Trophoblast cell (in vitro differentiated cells and primary cell): ENCODE measurements at regions not wholly inside any gene's neighbourhood (a gene's known extent, or its start where the extent isn't known, plus 50 kb on each side); places are given as distances from the start of the nearest gene placed in this dataset.

Experiments used
- DNase-seq, 2 donors: peaks; one replicate each; pipeline ENCODE4 v3.0.0-alpha.2; 2016
- H2AFZ ChIP-seq: 2 replicates; pipeline ENCODE4 v1.6.1; 2013; ENCODE audit warnings: low read length, moderate library complexity, mild to moderate bottlenecking; ENCODE audit not compliant: insufficient read depth, poor library complexity
- H2AK5ac ChIP-seq: 2 replicates; pipeline ENCODE4 v1.6.1; 2013; ENCODE audit warnings: mild to moderate bottlenecking, low read length
- H2BK120ac ChIP-seq: 2 replicates; pipeline ENCODE4 v1.6.1; 2013; ENCODE audit warnings: low read length, mild to moderate bottlenecking, moderate library complexity; ENCODE audit not compliant: insufficient read depth, poor library complexity
- H2BK12ac ChIP-seq: 2 replicates; pipeline ENCODE4 v1.6.1; 2013; ENCODE audit warnings: mild to moderate bottlenecking, low read length, moderate library complexity
- H2BK5ac ChIP-seq: 2 replicates; pipeline ENCODE4 v1.6.1; 2013; ENCODE audit warnings: low read length, low read depth, moderate library complexity, mild to moderate bottlenecking; ENCODE audit not compliant: poor library complexity
- H3K14ac ChIP-seq: 2 replicates; pipeline ENCODE4 v1.6.1; 2013; ENCODE audit warnings: mild to moderate bottlenecking, low read length
- H3K18ac ChIP-seq: 2 replicates; pipeline ENCODE4 v1.6.1; 2013; ENCODE audit warnings: mild to moderate bottlenecking, low read length
- H3K23ac ChIP-seq: 2 replicates; pipeline ENCODE4 v1.6.1; 2013; ENCODE audit warnings: low read length
- H3K27ac ChIP-seq: 2 replicates; pipeline ENCODE4 v1.5.1; 2013; ENCODE audit warnings: low read depth, mild to moderate bottlenecking, inconsistent platforms, low read length, moderate library complexity
- H3K27me3 ChIP-seq: 2 replicates; pipeline ENCODE4 v1.6.1; 2013; ENCODE audit warnings: inconsistent platforms, mild to moderate bottlenecking, low read length, moderate library complexity; ENCODE audit not compliant: insufficient read depth
- H3K36me3 ChIP-seq, 2 experiments: 1 replicate in 1 of 2; 2 replicates in 1 of 2; pipeline ENCODE4 v1.6.1; 2013; ENCODE audit warnings: low read length in 2 of 2, mild to moderate bottlenecking in 2 of 2, moderate library complexity in 1 of 2; ENCODE audit not compliant: insufficient read depth in 2 of 2, control insufficient read depth in 1 of 2
- H3K4ac ChIP-seq: 2 replicates; pipeline ENCODE4 v1.6.1; 2013; ENCODE audit warnings: low read depth, mild to moderate bottlenecking, low read length, moderate library complexity
- H3K4me1 ChIP-seq, 2 experiments: 1 replicate in 1 of 2; 2 replicates in 1 of 2; pipeline ENCODE4 v1.6.1; 2013; ENCODE audit warnings: low read length in 2 of 2, mild to moderate bottlenecking in 2 of 2, moderate library complexity in 1 of 2; ENCODE audit not compliant: insufficient read depth in 2 of 2, control insufficient read depth in 1 of 2
- H3K4me2 ChIP-seq: 2 replicates; pipeline ENCODE4 v1.6.1; 2013; ENCODE audit warnings: inconsistent platforms, mild to moderate bottlenecking, low read length, moderate library complexity
- H3K4me3 ChIP-seq: 2 replicates; pipeline ENCODE4 v1.5.1; 2013; ENCODE audit warnings: mild to moderate bottlenecking, low read depth, low read length, inconsistent platforms
- H3K79me1 ChIP-seq: one replicate; pipeline ENCODE4 v1.6.1; 2013; ENCODE audit warnings: low read length
- H3K79me2 ChIP-seq: 2 replicates; pipeline ENCODE4 v1.6.1; 2013; ENCODE audit warnings: low read length, mild to moderate bottlenecking; ENCODE audit not compliant: control insufficient read depth, insufficient read depth, poor library complexity
- H3K9ac ChIP-seq: 2 replicates; pipeline ENCODE4 v1.6.1; 2013; ENCODE audit warnings: mild to moderate bottlenecking, low read length
- H3K9me3 ChIP-seq: 2 replicates; pipeline ENCODE4 v1.6.1; 2013; ENCODE audit warnings: low read depth, mild to moderate bottlenecking, control low read depth, inconsistent platforms, low read length; ENCODE audit not compliant: insufficient read depth
- H4K12ac ChIP-seq: 2 replicates; pipeline ENCODE4 v1.6.1; 2013; ENCODE audit warnings: low read depth, mild to moderate bottlenecking, low read length, moderate library complexity
- H4K8ac ChIP-seq: 2 replicates; pipeline ENCODE4 v1.6.1; 2013; ENCODE audit warnings: low read depth, mild to moderate bottlenecking, low read length, moderate library complexity
- H4K91ac ChIP-seq: one replicate; pipeline ENCODE4 v1.6.1; 2013; ENCODE audit warnings: low read depth, mild to moderate bottlenecking, low read length, moderate library complexity
- WGBS: extraction: QIAGEN DNeasy Blood & Tissue Kit; methylation state at CpG from one replicate; pipeline ENCODE4 v1.1.7; 2013; ENCODE audit warnings: missing lambda C conversion rate; ENCODE audit not compliant: insufficient read length, insufficient coverage; ENCODE audit errors: extremely low coverage; 5-methylcytosine and 5-hydroxymethylcytosine counted together

DNA sequence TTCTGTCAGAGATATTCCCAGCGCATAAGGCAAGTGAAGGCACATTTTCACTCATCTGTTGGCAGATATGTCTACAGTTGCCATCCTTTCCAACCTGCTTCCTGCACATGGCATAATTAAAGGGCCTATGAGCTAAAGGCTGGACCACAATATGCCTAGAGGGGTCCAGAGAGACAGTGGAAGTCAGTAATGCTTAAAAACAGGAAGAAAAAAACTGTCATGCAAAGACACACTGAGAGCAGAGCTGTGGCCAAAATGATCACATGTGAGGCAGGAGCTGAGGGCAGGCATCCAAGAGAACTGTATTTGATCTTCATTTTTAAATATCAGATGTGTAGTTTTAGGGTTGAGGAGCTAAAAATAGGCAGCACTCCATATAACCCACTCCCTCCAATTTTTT, 125.0 kb upstream of the BACH2 start:
- Histone ChIP-seq H4K91ac (no peak overlapping the region), H3K4me1 (no peaks in the 10 kb centered on the region), H2BK120ac (no peak overlapping the region), H3K4ac (no peak overlapping the region), H3K27me3 (no peaks in the 10 kb centered on the region), H2AFZ (no peak overlapping the region), H2BK5ac (no peak overlapping the region), H3K18ac (no peak overlapping the region), H4K12ac (no peak overlapping the region), H3K79me2 (no peaks in the 10 kb centered on the region), H3K14ac (no peak overlapping the region), H3K9ac (no peak overlapping the region), H3K23ac (no peak overlapping the region), H3K27ac (no peak overlapping the region), H3K4me3 (no peak overlapping the region), H4K8ac (no peak overlapping the region), H2BK12ac (no peak overlapping the region), H3K4me2 (no peak overlapping the region), H3K9me3 (no peaks in the 10 kb centered on the region), H2AK5ac (no peak overlapping the region), H3K36me3 (no peaks in the 10 kb centered on the region), H3K79me1 (no peaks in the 10 kb centered on the region)
- no peak for DNase-seq
- no CpG with 5 or more reads among the region's 1 CpG for WGBS

DNA sequence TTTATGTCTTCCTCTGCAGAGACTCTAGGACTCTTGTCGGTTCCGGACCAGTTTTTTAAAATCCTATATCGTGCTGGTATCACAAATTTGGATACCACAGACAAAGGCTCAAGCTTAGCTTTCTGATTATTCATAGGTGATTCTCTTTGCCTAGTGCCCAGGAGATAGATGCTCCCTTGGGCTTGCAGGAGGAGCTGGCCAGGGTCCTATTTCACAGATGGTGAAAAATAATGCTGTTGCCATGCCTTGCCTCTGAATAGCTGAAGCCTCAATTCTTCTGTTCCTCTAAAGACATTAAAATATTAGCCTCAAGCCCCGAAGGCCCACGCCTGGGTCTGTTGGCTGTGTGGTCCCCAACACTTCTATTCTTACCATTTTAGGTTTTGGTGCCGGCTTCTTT, 123.9 kb upstream of the BACH2 start:
- H3K79me2 ChIP-seq = no peaks in the 10 kb centered on the region
- no peak overlapping the region for H4K8ac ChIP-seq
- H3K27me3 ChIP-seq = no peaks in the 10 kb centered on the region
- H2BK120ac ChIP-seq = no peak overlapping the region
- H2BK12ac ChIP-seq = no peak overlapping the region
- no peak overlapping the region for H3K14ac ChIP-seq
- H3K27ac ChIP-seq = no peak overlapping the region
- H3K79me1 ChIP-seq = no peaks in the 10 kb centered on the region
- H3K9ac ChIP-seq = no peak overlapping the region
- H3K4me2 ChIP-seq = no peak overlapping the region
- H3K4ac ChIP-seq = no peak overlapping the region
- no peak overlapping the region for H3K23ac ChIP-seq
- no peaks in the 10 kb centered on the region for H3K36me3 ChIP-seq
- no peak overlapping the region for H3K4me3 ChIP-seq
- H2AFZ ChIP-seq = no peak overlapping the region
- H2AK5ac ChIP-seq = no peak overlapping the region
- no peak for DNase-seq
- no peak overlapping the region for H4K12ac ChIP-seq
- H3K18ac ChIP-seq = no peak overlapping the region
- H4K91ac ChIP-seq = no peak overlapping the region
- no CpG with 5 or more reads among the region's 6 CpGs for WGBS
- H3K4me1 ChIP-seq = no peaks in the 10 kb centered on the region
- H3K9me3 ChIP-seq = no peaks in the 10 kb centered on the region
- no peak overlapping the region for H2BK5ac ChIP-seq

DNA sequence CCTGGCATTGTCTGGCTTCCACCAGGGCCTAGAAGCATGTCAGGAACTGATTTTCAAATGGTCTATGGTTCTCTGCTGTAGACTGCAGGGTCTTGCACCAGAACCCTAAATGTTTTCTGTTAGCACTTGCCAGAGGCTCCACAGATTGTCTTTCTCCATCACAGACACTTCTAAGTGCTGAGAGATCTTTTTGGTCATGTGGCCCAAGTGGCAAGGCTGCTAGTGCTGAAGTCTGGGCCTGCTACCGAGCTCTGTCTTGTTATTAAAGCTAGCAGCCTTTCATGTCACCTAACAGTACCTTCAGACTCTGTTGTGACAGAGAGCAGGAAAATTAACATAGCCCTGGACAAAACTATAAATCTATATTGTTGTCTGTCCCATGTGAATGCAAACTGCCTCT, 120.7 kb upstream of the BACH2 start:
- H3K4me2 ChIP-seq = no peak overlapping the region
- no peak overlapping the region for H3K9ac ChIP-seq
- H3K9me3 ChIP-seq = peaks cover 1% of the 10 kb centered on the region
- H2AK5ac ChIP-seq = no peak overlapping the region
- H3K27me3 ChIP-seq = no peaks in the 10 kb centered on the region
- no peak overlapping the region for H2BK5ac ChIP-seq
- H2BK120ac ChIP-seq = no peak overlapping the region
- H3K23ac ChIP-seq = no peak overlapping the region
- DNase-seq = no peak
- no peaks in the 10 kb centered on the region for H3K79me2 ChIP-seq
- peaks cover 0 to 10% of the 10 kb centered on the region in 2 experiments for H3K4me1 ChIP-seq
- H3K79me1 ChIP-seq = no peaks in the 10 kb centered on the region
- H2AFZ ChIP-seq = no peak overlapping the region
- H3K4me3 ChIP-seq = no peak overlapping the region
- H4K91ac ChIP-seq = no peak overlapping the region
- no peak overlapping the region for H3K4ac ChIP-seq
- no peaks in the 10 kb centered on the region for H3K36me3 ChIP-seq
- H3K18ac ChIP-seq = no peak overlapping the region
- no peak overlapping the region for H4K12ac ChIP-seq
- no peak overlapping the region for H3K27ac ChIP-seq
- no peak overlapping the region for H2BK12ac ChIP-seq
- no peak overlapping the region for H3K14ac ChIP-seq
- H4K8ac ChIP-seq = no peak overlapping the region
- WGBS = no CpG with 5 or more reads among the region's 1 CpG

GRCh38 chr6:90416322-90416721, 119.7 kb upstream of the BACH2 start:
- H3K79me1 ChIP-seq = no peaks in the 10 kb centered on the region
- no peak overlapping the region for H2BK5ac ChIP-seq
- H3K4me3 ChIP-seq = no peak overlapping the region
- H4K8ac ChIP-seq = no peak overlapping the region
- H3K27me3 ChIP-seq = no peaks in the 10 kb centered on the region
- no peak overlapping the region for H4K91ac ChIP-seq
- H3K4me1 ChIP-seq = peaks cover 0 to 12% of the 10 kb centered on the region in 2 experiments
- no peak overlapping the region for H3K4me2 ChIP-seq
- no peak overlapping the region for H3K18ac ChIP-seq
- H3K36me3 ChIP-seq = no peaks in the 10 kb centered on the region
- H2AFZ ChIP-seq = no peak overlapping the region
- H3K79me2 ChIP-seq = no peaks in the 10 kb centered on the region
- no peak overlapping the region for H3K4ac ChIP-seq
- no peak overlapping the region for H3K23ac ChIP-seq
- H3K27ac ChIP-seq = no peak overlapping the region
- no peak overlapping the region for H3K14ac ChIP-seq
- H2AK5ac ChIP-seq = no peak overlapping the region
- H3K9ac ChIP-seq = no peak overlapping the region
- DNase-seq = no peak
- H2BK12ac ChIP-seq = no peak overlapping the region
- peaks cover 1% of the 10 kb centered on the region for H3K9me3 ChIP-seq
- H4K12ac ChIP-seq = no peak overlapping the region
- no peak overlapping the region for H2BK120ac ChIP-seq
